CD4-positive, alpha-beta memory T cell (primary cell): ENCODE measurements at regions not wholly inside any gene's neighbourhood (a gene's known extent, or its start where the extent isn't known, plus 50 kb on each side); places are given as distances from the start of the nearest gene placed in this dataset.
A peak's percentile ranks its signal among the peaks of the same experiment; 100 is the strongest.

Experiments used
- CTCF ChIA-PET: fragments of 350-600 bp; sonication (Branson Sonifier 250); formaldehyde crosslinking; loops from one replicate; lab custom pipeline; 2021; ENCODE audit warnings: inconsistent platforms; ENCODE audit not compliant: partially characterized antibody; lab: Charles Lee
- POLR2A ChIA-PET: fragments of 350-600 bp; sonication (Branson Sonifier 250); formaldehyde crosslinking; loops from one replicate; lab custom pipeline; 2021; ENCODE audit not compliant: partially characterized antibody; lab: Charles Lee
- DNase-seq, 5 donors: peaks; one replicate each; pipeline versions ENCODE4 v3.0.0 to v3.0.0-alpha.2; 2020 to 2022; ENCODE audit warnings: mixed read lengths in 1 of 5
- H3K27ac ChIP-seq: one replicate; pipeline ENCODE4 v1.7.0; 2013; ENCODE audit warnings: low read depth, low read length
- H3K27me3 ChIP-seq: 2 replicates; pipeline ENCODE4 v1.7.0; 2013; ENCODE audit warnings: mild to moderate bottlenecking, low read length, moderate library complexity; ENCODE audit not compliant: insufficient read depth
- H3K36me3 ChIP-seq: 2 replicates; pipeline ENCODE4 v1.7.0; 2013; ENCODE audit warnings: mild to moderate bottlenecking, low read length, moderate library complexity; ENCODE audit not compliant: insufficient read depth
- H3K4me1 ChIP-seq: 2 replicates; pipeline ENCODE4 v1.7.0; 2013; ENCODE audit warnings: mild to moderate bottlenecking, low read length, moderate library complexity; ENCODE audit not compliant: insufficient read depth
- H3K4me3 ChIP-seq, 2 donors: one replicate each; pipeline ENCODE4 v1.7.0; 2013; ENCODE audit warnings: low read length in 2 of 2, mild to moderate bottlenecking in 1 of 2
- H3K9me3 ChIP-seq, 2 donors: one replicate each; pipeline ENCODE4 v1.7.0; 2013; ENCODE audit warnings: low read length in 2 of 2, control low read depth in 1 of 2; ENCODE audit not compliant: control insufficient read depth in 1 of 2
- H3K27ac Mint-ChIP-seq, 7 donors: one replicate each; pipeline ENCODE4 v1.8.0; 2020 to 2021; ENCODE audit warnings: mixed read lengths in 7 of 7, mild to moderate bottlenecking in 6 of 7, inconsistent platforms in 3 of 7, moderate library complexity in 3 of 7
- H3K27me3 Mint-ChIP-seq, 2 donors: one replicate each; pipeline ENCODE4 v1.8.0; 2020 to 2021; ENCODE audit warnings: mixed read lengths in 2 of 2
- H3K36me3 Mint-ChIP-seq, 2 donors: one replicate each; pipeline ENCODE4 v1.8.0; 2020 to 2021; ENCODE audit warnings: mixed read lengths in 2 of 2, inconsistent platforms in 1 of 2, mild to moderate bottlenecking in 1 of 2
- H3K4me1 Mint-ChIP-seq, 4 donors: one replicate each; pipeline ENCODE4 v1.8.0; 2020 to 2021; ENCODE audit warnings: mixed read lengths in 4 of 4, mild to moderate bottlenecking in 1 of 4
- H3K4me3 Mint-ChIP-seq, 8 donors: one replicate each; pipeline ENCODE4 v1.8.0; 2020 to 2021; ENCODE audit warnings: mixed read lengths in 8 of 8, mild to moderate bottlenecking in 7 of 8, moderate library complexity in 6 of 8, inconsistent platforms in 3 of 8
- H3K9me3 Mint-ChIP-seq, 8 donors: one replicate each; pipeline ENCODE4 v1.8.0; 2020 to 2021; ENCODE audit warnings: mixed read lengths in 8 of 8, mild to moderate bottlenecking in 5 of 8, inconsistent platforms in 3 of 8, moderate library complexity in 1 of 8
- intact Hi-C: fragments of 100-400 bp; cut with micrococcal nuclease; formaldehyde crosslinking; loops from one replicate; pipeline ENCODE4 v1.15.1; 2023

- no peak overlapping the region for H3K4me3 ChIP-seq
- H3K4me1 ChIP-seq, result no peaks in the 10 kb centered on the region
- Mint-ChIP-seq H3K36me3 (peaks cover 3 to 7% of the 10 kb centered on the region in 2 donors), H3K27me3 (no peaks in the 10 kb centered on the region), H3K9me3 (peaks cover 6 to 17% (median 14%) of the 10 kb centered on the region in 8 donors), H3K4me3 (no peak overlapping the region), H3K4me1 (no peaks in the 10 kb centered on the region), H3K27ac (no peak overlapping the region)
- POLR2A ChIA-PET, result no interaction called here
- CTCF ChIA-PET, result no interaction called here
- no peaks in the 10 kb centered on the region for H3K36me3 ChIP-seq
- H3K27me3 ChIP-seq, result no peaks in the 10 kb centered on the region
- H3K9me3 ChIP-seq, result no peaks in the 10 kb centered on the region
- DNase-seq, result no peak
- H3K27ac ChIP-seq, result no peak overlapping the region
- intact Hi-C loops, result no loop called here
Observed at GRCh38 chr17:13862346-13862745, 207.0 kb upstream of the COX10 start.

GRCh38 chr17:13863436-13863835 lies 205.9 kb upstream of the COX10 start:
- POLR2A ChIA-PET, result no interaction called here
- intact Hi-C loops, result no loop called here
- no peaks in the 10 kb centered on the region for H3K36me3 ChIP-seq
- no peak for DNase-seq
- Mint-ChIP-seq H3K4me1 (no peaks in the 10 kb centered on the region), H3K27ac (no peak overlapping the region), H3K4me3 (no peak overlapping the region), H3K27me3 (no peaks in the 10 kb centered on the region), H3K36me3 (peaks cover 0 to 4% of the 10 kb centered on the region in 2 donors), H3K9me3 (peaks cover under 1 to 11% (median 6%) of the 10 kb centered on the region in 8 donors)
- no peaks in the 10 kb centered on the region for H3K9me3 ChIP-seq
- no peaks in the 10 kb centered on the region for H3K27me3 ChIP-seq
- H3K4me3 ChIP-seq, result no peak overlapping the region
- H3K27ac ChIP-seq, result no peak overlapping the region
- CTCF ChIA-PET, result no interaction called here
- H3K4me1 ChIP-seq, result no peaks in the 10 kb centered on the region

GRCh38 chr17:13864521-13864920 lies 204.8 kb upstream of the COX10 start:
- CTCF ChIA-PET, result no interaction called here
- POLR2A ChIA-PET, result no interaction called here
- Histone ChIP-seq H3K9me3 (no peaks in the 10 kb centered on the region), H3K4me3 (no peak overlapping the region), H3K36me3 (no peaks in the 10 kb centered on the region), H3K27ac (no peak overlapping the region), H3K27me3 (no peaks in the 10 kb centered on the region), H3K4me1 (no peaks in the 10 kb centered on the region)
- peaks cover 0 to 8% (median 4%) of the 10 kb centered on the region in 8 donors for H3K9me3 Mint-ChIP-seq
- no peaks in the 10 kb centered on the region for H3K4me1 Mint-ChIP-seq
- H3K36me3 Mint-ChIP-seq, result peaks cover 0 to 4% of the 10 kb centered on the region in 2 donors
- intact Hi-C loops, result no loop called here
- DNase-seq, result no peak
- H3K4me3 Mint-ChIP-seq, result no peak overlapping the region
- H3K27ac Mint-ChIP-seq, result no peak overlapping the region
- no peaks in the 10 kb centered on the region for H3K27me3 Mint-ChIP-seq

GRCh38 chr17:13865650-13866049 lies 203.7 kb upstream of the COX10 start:
- POLR2A ChIA-PET, result no interaction called here
- intact Hi-C loops, result no loop called here
- DNase-seq, result no peak
- H3K4me1 ChIP-seq, result no peaks in the 10 kb centered on the region
- no peak overlapping the region for H3K27ac ChIP-seq
- H3K27me3 ChIP-seq, result no peaks in the 10 kb centered on the region
- H3K9me3 ChIP-seq, result no peaks in the 10 kb centered on the region
- Mint-ChIP-seq H3K27me3 (no peaks in the 10 kb centered on the region), H3K27ac (peak overlapping the region in 1 of 7 donors; percentile 1), H3K4me3 (no peak overlapping the region), H3K4me1 (no peaks in the 10 kb centered on the region), H3K36me3 (peaks cover 0 to 4% of the 10 kb centered on the region in 2 donors), H3K9me3 (peaks cover 0 to 6% (median 2%) of the 10 kb centered on the region in 8 donors)
- CTCF ChIA-PET, result no interaction called here
- H3K36me3 ChIP-seq, result no peaks in the 10 kb centered on the region
- no peak overlapping the region for H3K4me3 ChIP-seq

GRCh38 chr17:13869331-13869940 lies 199.9 kb upstream of the COX10 start:
- ChIA-PET CTCF (no interaction called here), POLR2A (no interaction called here)
- Mint-ChIP-seq H3K27me3 (no peaks in the 10 kb centered on the region), H3K4me3 (no peak overlapping the region), H3K36me3 (peaks cover 0 to 3% of the 10 kb centered on the region in 2 donors), H3K27ac (no peak overlapping the region), H3K4me1 (no peaks in the 10 kb centered on the region), H3K9me3 (peaks cover 0 to 6% (median 2%) of the 10 kb centered on the region in 8 donors)
- Histone ChIP-seq H3K27ac (no peak overlapping the region), H3K9me3 (no peaks in the 10 kb centered on the region), H3K36me3 (no peaks in the 10 kb centered on the region), H3K27me3 (no peaks in the 10 kb centered on the region), H3K4me3 (no peak overlapping the region), H3K4me1 (no peaks in the 10 kb centered on the region)
- intact Hi-C loops, result no loop called here
- no peak for DNase-seq

GRCh38 chr17:13871261-13871660 lies 198.0 kb upstream of the COX10 start:
- H3K27me3 Mint-ChIP-seq, result no peaks in the 10 kb centered on the region
- H3K36me3 ChIP-seq, result no peaks in the 10 kb centered on the region
- H3K9me3 ChIP-seq, result no peaks in the 10 kb centered on the region
- H3K27ac ChIP-seq, result no peak overlapping the region
- no peaks in the 10 kb centered on the region for H3K27me3 ChIP-seq
- H3K36me3 Mint-ChIP-seq, result peaks cover 0 to 3% of the 10 kb centered on the region in 2 donors
- no peak overlapping the region for H3K4me3 Mint-ChIP-seq
- no peak overlapping the region for H3K27ac Mint-ChIP-seq
- POLR2A ChIA-PET, result no interaction called here
- intact Hi-C loops, result no loop called here
- CTCF ChIA-PET, result no interaction called here
- no peak for DNase-seq
- peaks cover 0 to 7% (median 2%) of the 10 kb centered on the region in 8 donors for H3K9me3 Mint-ChIP-seq
- no peaks in the 10 kb centered on the region for H3K4me1 Mint-ChIP-seq
- H3K4me1 ChIP-seq, result no peaks in the 10 kb centered on the region
- no peak overlapping the region for H3K4me3 ChIP-seq

GRCh38 chr17:13874134-13874533 lies 195.2 kb upstream of the COX10 start:
- ChIA-PET CTCF (no interaction called here), POLR2A (no interaction called here)
- no peak for DNase-seq
- H3K9me3 Mint-ChIP-seq, result peaks cover 0 to 7% (median under 1%) of the 10 kb centered on the region in 8 donors
- Histone ChIP-seq H3K4me3 (no peak overlapping the region), H3K9me3 (no peaks in the 10 kb centered on the region), H3K27ac (no peak overlapping the region), H3K27me3 (no peaks in the 10 kb centered on the region), H3K4me1 (no peaks in the 10 kb centered on the region), H3K36me3 (no peaks in the 10 kb centered on the region)
- no peaks in the 10 kb centered on the region for H3K27me3 Mint-ChIP-seq
- H3K36me3 Mint-ChIP-seq, result peaks cover 0 to 13% of the 10 kb centered on the region in 2 donors
- no peaks in the 10 kb centered on the region for H3K4me1 Mint-ChIP-seq
- intact Hi-C loops, result no loop called here
- no peak overlapping the region for H3K27ac Mint-ChIP-seq
- H3K4me3 Mint-ChIP-seq, result no peak overlapping the region
